GM19455 (cell line): ENCODE measurements at regions not wholly inside any gene's neighbourhood (a gene's known extent, or its start where the extent isn't known, plus 50 kb on each side); places are given as distances from the start of the nearest gene placed in this dataset.

Experiments used
- ATAC-seq: cut with Tn5 transposase; IDR thresholded peaks from one replicate; pipeline ENCODE4 v1.9.1; 2021; ENCODE audit not compliant: unreplicated experiment

DNA sequence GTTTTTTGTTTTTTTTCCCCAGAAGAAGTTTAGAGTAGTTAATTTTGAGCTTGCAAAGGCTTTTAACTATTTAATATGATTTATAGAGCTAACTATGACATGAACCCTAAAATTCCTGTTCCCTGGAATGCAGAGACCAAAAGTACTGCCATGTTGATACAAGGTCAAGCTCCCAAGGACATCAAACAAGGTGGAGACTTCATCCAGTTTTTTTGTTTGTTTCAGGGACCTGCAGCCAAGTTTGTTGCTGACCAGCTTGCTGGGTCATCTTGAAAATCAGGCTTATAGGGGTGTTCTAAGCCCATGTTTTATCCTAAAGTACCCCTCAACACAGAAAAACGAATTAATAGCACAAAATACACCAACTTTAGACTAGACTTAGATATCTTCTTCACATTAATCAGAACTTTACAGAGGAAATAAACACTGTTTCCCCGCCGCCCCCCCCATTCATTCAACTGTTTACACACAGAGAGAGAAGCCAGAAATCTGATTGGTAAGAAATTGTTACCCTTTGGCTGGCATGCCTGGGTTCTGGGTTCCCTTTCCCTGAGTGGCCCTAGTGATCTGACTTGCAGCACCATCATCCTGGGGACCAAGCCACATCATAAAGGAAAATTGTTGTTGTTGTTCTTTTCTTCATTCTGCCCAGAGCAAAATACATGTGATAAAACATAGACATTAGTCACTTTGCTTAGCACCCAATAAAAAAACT is 860.5 kb downstream of the CCSER2 start:
- no peak for ATAC-seq

DNA sequence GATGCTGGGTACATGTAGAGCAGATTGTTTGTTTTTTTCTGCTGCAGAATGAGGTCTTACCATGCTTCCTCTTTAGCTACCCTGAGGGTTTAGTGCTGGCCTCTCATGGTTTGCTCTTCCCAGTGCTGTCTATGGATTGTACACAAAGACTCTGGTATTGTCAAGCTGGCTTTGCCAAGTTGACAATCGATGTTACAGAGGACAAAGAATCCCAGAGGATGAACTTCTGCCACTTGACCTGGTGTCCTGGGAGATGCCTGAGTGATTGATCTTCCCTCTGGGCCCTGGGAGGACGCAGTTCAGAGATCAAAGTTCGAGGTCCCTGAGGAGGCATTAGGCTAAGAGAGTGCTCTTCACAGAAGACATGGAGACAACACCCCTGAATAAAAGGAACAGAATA is 865.4 kb downstream of the CCSER2 start:
- ATAC-seq = no peak

DNA sequence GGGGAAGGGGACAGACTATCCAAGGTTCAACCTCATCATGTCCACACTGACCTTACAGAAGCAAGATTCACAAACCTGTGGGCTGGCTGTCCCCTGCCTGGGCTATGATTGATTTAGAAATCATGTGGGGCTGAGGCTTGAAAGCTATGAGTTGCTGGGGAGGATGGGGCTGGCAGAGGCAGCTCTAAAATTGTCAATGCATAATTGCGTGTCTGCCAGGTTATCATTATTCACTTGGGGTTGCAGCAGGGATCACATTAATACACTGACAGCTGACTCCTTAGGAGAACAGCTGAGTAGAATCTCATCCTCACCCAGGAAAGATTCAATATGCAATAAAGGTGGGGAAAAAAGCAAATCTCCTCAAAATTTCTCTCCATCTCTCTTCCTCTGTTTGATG is 866.3 kb downstream of the CCSER2 start:
- no peak for ATAC-seq

DNA sequence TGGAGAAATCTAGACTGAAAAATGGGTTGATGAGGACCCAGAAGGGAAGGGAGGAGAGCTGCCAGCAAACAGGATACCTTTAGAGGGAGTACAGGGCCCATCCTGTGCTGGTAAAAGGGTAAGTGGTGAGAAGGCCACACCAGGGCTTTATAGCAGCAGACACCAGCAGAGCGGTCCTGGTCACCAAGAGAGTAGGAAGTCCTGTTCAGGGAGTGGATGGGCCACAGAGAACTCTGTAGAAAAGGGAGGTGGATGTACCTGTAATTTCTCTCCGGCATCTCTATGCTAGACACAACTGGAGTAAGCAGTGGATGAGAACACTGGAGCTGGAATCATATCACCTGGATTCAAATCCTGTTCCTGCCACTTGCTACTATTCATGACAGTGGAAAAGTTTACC is 867.2 kb downstream of the CCSER2 start:
- no peak for ATAC-seq

DNA sequence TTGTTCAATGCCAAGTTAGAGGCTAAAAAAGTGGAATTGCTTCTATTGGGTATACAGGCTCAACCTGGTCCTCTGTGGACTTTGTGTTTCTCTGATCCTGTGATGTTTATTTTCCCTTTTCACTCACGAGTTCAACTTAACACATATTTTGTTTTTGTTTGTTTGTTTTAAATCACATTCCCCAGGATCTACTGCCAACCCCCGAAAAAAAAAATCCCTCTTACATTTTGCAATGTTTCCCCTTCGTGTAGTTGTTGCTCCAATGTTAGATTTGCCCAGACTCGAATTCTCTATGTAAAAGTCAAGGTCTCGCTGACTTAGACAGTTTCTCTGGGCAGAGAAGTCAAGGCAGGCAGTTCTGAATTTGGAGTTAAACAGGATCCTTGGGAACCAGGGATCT is 876.4 kb downstream of the CCSER2 start:
- no peak for ATAC-seq

DNA sequence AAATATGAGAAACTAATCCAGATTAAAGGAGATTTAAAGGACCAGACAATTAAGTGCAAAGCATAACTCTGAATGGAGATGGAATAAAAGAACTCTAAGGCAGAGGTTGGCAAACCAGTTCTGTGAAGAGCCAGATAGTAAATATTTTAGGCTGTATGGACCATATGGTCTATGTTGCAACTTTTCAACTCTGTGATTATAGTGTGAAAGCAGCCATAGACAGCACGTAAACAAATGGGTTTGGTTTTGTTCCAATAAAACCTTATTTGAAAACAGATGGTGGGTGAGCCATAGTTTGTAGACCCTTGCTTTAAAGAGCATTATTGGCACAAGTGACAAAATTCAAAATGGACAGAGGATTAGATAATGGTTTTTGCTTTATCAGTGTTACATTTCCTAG is 884.1 kb downstream of the CCSER2 start:
- ATAC-seq = no peak

DNA sequence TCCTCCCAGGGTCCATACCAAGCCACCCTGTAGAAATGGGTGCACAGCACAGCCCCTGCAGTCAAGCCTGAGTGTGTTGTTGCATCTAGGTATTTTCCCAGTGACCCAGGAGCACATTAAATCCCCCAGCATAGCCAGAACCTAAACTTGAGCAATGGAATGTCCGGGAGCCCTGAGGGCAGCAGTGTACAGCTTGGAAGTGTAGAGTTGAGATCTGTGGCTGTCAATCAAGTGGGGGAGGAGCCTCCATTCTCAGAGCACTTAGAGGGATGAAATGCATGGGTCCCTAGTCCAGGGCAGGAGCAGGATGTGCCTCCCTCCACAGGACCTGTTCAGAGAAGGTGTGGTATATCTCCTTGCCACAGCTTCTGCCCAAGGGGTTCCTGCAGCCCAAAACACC is 885.1 kb downstream of the CCSER2 start:
- no peak for ATAC-seq

DNA sequence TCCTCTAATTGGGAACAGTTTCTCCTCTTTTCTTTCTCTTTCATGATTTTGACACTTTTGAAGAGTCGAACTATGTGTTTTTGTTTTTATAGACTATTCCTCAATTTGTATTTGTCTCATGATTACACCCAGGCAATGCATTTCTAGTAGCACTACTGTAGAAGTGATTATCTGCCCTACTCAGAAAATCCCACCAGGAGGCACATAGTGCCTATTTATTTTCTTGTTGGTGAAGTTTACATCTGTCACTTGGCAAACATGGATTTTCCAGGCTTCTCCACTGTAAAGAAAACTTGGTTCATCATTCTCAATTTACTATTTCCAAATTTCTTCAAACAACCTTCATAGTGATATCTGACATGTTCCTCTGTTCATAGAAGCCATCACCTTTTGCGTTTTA is 893.9 kb downstream of the CCSER2 start:
- no peak for ATAC-seq

DNA sequence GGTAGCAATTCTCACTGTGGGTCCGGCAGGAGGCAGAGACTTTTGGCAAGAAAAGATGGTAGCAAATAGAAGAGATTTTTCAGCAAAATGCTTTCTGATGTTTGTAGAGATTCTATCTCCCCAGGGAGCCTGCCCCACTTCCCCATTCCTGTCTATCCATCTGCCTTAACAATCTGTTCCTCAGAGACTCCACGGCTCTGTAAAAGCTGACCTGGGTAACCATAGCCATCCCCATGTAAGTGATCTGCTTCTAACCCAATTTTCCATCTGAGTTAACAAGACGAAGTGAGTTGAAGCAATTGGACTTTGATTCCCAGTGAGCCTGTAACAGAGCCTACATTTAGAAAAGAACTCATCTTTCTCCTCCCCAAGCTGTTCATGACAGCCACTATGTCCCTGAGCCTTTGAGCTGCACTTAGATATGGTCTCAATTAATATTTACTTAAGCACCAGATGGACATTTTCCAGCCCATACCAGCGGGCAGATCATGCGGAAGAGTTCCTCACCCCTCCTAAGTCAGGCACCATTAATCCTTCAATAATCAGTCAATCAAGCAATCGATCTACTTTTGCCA is 896.1 kb downstream of the CCSER2 start:
- ATAC-seq = no peak

DNA sequence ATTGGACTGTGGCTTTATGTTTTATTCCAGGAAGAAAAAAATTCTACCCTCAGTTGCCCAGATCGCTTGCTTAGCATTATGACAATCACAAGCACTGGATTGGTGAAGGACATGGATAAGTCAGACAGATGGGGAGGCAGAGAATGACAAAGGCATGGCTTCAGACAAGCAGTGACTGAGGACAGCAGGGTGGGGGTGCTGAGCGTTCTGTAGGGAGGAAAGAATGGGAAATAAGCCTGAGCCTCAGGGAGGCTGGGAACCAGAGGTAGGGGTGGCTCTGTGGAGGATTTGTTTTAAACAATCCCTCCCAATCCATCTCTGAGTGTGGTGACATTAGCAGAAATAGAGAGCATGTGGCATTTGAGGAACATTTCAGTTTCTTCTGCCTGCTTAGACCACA is 896.9 kb downstream of the CCSER2 start:
- ATAC-seq = no peak

DNA sequence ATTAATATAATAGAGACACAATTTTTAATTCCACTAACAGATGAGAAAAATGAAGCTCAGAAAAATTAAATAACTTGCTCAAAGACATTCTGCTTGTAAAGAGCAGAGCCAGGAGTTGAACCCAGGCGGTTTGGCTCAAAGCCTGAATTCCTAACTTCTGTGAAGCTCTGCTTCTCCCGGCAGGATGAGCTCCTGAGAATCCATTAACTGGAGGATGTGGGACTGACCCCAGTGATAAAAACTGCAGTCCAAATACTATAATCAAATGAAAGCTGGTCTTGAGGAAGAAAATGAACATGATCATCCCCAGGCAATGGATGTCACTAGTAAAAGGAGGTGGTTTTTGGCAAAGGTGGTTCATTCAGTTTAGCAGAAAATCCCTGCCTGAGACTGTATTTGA is 898.2 kb downstream of the CCSER2 start:
- no peak for ATAC-seq

DNA sequence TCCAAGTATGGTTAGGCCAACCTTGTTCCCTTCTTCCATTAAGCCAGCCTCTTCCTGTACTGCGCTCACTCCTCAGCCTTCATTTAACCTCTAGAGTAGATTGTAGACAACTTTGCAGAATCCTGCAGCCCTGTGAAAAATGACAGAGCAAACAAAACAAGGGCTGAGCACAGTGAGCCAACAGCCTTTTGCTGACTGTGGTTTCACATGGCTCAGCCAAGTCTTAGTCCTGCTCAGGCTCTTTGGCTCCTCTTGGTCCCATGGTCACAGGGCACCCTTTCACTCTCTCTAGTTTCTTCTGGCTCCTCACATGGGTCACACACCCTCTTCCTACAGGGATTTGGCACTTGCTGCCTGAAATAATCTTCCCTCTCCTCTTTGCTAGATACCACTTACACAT is 900.3 kb downstream of the CCSER2 start:
- no peak for ATAC-seq

DNA sequence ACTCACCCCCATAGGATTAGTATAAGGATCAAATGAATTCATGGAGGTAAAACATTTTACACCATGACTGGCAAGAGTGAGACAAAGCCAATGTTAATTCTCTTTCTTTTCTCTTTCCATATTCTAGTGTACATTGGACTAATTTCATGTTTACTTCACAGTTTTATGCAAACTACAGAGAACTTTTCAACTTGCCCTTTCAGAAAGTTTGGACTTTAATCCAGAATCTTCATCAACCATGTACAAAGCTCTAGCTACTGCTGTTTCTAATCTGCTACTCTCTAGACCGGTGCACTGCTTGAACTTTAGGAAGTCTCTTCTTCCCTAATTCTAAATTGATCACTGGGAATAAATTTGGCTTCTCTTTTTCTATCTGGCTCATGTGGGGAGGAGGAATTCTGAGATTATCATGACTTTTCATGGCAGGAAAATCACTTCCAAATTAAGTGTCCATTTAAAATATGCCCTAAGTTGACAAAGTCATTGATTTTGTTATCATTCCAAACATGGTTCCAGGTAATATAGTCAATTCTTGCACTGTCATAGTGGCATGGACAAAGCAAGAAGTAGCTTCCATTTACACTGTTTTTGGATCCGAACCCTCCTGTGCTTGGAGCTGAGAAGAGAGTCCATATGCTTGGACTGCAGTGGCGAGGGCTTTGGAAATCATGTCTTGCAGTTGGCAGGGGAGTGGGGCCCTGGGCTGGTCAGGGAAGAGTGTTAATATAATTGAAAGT is 903.3 kb downstream of the CCSER2 start:
- ATAC-seq = no peak

DNA sequence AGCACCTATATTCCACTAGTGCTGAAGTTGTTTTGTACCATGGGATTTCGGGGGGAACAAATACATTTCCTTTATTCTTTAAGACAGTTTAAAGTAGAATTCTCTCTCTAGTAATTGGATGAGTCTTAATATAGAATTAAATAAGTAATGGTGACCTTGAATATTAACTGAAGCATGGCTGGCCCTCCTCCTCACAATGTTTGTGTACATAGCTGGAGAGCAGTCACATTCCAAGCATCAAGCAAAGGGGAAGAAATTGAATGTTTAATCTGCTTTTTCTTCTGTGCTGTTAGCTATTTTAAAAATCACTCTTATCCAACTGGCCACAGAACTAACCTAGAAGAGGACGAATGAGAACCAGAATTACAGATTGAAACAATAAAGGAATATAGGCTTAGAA is 906.9 kb downstream of the CCSER2 start:
- ATAC-seq = no peak

DNA sequence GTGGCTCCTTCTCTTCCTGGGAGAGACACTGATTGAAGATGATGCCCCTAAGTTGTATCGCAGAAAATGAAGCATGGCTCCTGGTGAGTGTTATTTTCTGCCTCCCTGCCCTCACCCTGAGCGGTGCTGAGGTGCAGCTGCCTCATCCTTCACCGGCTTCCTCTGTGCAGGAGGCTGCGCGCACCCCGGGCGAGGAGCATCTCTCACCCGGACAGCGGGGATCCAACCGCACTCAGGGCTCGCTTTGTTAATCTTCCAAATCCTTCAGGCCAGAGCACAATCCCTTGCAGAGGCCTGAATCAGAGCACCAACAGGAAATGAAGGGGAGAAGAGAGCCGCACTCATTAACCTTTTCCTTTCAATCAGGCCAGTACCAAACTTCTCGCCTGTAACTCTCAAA is 910.3 kb downstream of the CCSER2 start:
- ATAC-seq = no peak

DNA sequence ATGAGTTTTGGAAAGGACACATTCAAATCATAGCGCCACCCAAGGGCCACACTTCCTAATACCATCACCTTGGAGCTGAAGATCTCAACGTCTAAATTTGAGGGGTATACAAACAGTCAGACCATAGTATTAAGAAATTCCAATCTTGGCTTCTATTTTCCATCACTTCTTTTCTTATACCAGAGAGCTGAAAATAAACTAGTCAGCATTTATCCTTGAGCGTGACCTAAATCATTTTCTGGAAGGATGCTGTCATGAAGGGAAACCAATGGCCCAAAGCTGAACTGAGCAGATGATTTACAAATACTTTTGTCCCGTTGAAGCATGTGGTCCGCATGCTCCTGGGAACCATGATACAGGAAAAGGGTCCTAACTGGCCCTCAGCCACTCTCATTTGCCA is 921.9 kb downstream of the CCSER2 start:
- ATAC-seq = no peak

DNA sequence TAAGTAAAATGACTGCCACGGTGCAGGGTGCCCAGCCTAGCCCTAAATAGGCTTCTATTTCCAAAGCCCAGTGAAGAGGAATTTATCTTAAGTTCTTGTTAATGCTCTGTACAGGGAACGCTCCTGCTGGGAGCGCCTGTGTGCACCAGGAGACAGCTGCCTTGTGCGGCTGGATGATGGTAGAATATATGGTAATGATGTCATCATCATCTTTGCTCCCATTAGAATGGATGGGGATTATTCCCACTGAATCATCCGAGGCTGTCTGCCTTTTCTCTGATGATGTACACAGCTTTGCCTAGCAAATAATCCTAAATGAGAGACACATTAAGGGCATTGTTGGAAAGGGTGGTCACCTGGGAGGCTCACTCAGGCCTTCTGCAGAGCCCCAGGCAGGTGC is 928.1 kb downstream of the CCSER2 start:
- no peak for ATAC-seq

DNA sequence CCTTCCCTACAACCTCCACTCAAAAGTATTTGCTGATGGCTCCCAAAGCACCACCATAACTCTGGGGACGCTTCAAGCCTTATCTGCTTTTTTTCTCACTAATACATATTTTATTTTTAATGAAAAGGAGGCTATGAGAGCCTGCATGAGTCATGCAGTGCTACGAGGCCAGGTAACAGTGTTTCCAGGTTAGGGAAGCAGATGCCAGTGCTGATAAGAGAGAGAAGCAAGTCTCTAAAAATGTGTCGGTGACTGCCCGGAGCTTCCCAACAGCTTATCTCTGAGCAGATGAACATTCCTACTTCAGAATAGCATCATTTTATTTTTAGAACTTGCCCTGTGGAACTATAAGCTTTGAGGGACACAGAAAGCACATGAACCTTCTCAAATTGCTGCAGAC is 931.5 kb downstream of the CCSER2 start:
- no peak for ATAC-seq

DNA sequence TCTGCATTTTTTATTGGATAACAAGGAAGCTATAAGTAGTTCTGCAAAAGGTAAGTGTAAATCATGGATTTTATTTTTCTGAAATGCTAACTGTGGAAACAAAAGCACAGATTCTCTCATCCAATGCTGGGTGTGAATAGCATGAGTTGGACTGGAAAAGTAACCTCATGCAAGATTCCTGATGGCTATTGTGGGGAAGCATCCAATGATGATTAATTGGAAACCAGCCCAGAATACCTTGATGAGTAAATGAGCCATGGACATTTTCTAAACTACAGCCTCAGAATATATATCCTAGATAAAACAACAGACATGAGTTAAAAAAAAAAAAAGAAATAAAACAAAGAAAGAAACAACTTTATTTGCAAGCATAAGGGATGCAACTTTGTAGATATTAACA is 934.6 kb downstream of the CCSER2 start:
- no peak for ATAC-seq

DNA sequence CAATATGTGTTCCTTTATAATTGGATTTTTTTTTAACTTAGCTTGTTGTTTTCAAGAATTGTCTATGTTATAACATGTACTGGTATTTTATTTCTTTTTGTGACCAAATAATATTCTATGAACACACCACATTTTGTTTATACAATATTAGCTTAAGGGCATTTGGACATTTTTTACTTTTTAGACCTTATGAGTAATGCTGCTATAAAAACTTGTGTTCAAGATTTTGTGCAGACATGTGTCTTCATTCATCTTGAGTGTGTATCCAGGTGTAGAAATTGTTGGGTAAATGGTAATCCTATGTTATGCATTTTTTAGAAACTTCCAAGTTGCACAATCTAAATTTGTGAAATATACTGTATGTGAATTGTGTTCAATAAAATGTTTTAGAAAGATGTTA is 936.7 kb downstream of the CCSER2 start:
- no peak for ATAC-seq

DNA sequence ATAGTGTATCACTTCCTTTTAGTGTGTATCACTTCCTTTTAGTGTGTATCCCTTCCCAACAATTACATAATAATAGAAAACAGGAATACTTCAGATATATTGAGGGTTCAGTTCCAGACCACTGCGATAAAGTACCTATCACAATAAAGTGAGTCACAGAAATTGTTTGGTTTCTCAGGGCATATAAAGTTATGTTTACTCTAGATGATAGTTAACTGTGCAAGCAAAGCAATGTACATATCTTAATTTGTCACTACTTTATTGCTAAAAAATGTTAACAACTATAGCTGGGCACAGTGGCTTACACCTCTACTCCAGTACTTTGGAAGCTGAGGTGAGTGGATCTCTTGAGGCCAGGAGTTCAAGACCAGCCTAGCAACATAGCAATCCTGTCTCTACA is 938.4 kb downstream of the CCSER2 start:
- ATAC-seq = no peak

DNA sequence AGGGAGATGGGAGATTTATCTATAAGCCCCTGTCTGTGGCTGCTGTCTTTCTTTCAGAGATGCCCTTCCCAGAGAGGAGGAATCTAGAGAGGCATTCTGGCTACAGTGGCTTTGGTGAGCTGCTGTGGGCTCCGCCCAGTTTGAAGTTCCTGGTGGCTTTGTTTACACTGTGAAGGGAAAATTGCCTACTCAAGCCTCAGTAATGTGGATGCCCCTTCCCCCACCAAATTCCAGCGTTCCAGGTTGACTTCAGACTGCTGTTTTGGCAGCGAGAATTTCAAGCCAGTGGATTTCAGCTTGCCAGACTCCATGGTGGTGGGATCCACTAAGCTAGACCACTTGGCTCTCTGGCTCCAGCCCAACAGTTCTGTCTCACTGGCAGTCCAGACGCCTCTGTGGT is 951.6 kb downstream of the CCSER2 start:
- no peak for ATAC-seq
